Thyroid gland (tissue), 4 donors: ENCODE measurements at regions not wholly inside any gene's neighbourhood (a gene's known extent, or its start where the extent isn't known, plus 50 kb on each side); places are given as distances from the start of the nearest gene placed in this dataset.

ENCODE experiments used
- POLR2A ChIP-seq, 2 donors: fragments of 450-650 bp; IDR thresholded peaks; one replicate each; pipeline ENCODE4 v1.6.1; 2017; ENCODE audit warnings: antibody characterized with exemption in 2 of 2, mild to moderate bottlenecking in 2 of 2, moderate library complexity in 1 of 2
- TF ChIP-seq, protein P1 (sequence below), 6 experiments: fragments of 200-600 bp in 3 of 6; fragments of 450-650 bp in 3 of 6; sonication (generic) in 3 of 6; IDR thresholded peaks; one replicate each; pipeline ENCODE4 v1.5.1; 2016 to 2019; ENCODE audit warnings: antibody characterized with exemption in 6 of 6, mild to moderate bottlenecking in 2 of 6, inconsistent platforms in 1 of 6, moderate library complexity in 1 of 6

DNA sequence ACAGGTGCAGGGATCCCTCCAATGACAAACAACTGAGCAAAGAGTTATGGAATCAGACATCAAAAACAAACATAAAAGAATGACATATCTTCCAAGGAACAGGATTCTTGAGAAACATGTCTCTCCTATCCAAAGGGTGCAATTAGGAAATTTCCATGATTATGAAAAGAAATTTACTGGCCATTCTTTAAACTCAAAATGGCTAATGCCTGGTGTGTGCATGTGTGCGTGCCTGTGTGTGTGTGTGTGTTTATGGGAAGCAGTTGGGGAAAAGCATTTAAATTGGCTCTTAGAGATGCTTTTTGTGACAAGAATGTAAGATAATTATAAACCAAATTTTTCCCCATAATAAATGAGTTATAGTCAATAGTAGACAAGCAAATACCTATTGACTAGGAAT lies 320.5 kb upstream of the THBS1 start:
- TF ChIP-seq, protein P1, sequence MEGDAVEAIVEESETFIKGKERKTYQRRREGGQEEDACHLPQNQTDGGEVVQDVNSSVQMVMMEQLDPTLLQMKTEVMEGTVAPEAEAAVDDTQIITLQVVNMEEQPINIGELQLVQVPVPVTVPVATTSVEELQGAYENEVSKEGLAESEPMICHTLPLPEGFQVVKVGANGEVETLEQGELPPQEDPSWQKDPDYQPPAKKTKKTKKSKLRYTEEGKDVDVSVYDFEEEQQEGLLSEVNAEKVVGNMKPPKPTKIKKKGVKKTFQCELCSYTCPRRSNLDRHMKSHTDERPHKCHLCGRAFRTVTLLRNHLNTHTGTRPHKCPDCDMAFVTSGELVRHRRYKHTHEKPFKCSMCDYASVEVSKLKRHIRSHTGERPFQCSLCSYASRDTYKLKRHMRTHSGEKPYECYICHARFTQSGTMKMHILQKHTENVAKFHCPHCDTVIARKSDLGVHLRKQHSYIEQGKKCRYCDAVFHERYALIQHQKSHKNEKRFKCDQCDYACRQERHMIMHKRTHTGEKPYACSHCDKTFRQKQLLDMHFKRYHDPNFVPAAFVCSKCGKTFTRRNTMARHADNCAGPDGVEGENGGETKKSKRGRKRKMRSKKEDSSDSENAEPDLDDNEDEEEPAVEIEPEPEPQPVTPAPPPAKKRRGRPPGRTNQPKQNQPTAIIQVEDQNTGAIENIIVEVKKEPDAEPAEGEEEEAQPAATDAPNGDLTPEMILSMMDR (IDR thresholded peaks at IDR 0.05) = no peak
- TF ChIP-seq POLR2A (IDR thresholded peaks at IDR 0.05) = no peak
